ES-I3 (cell line): ENCODE measurements at regions not wholly inside any gene's neighbourhood (a gene's known extent, or its start where the extent isn't known, plus 50 kb on each side); places are given as distances from the start of the nearest gene placed in this dataset.

ENCODE experiments used
- H3K36me3 ChIP-seq: 2 replicates; pipeline ENCODE4 v1.6.1; 2013; ENCODE audit warnings: mild to moderate bottlenecking, low read length, control low read depth, moderate library complexity; ENCODE audit not compliant: insufficient read depth
- H3K4me1 ChIP-seq: 2 replicates; pipeline ENCODE4 v1.6.1; 2013; ENCODE audit warnings: mild to moderate bottlenecking, control low read depth, low read length; ENCODE audit not compliant: insufficient read depth
- H3K9ac ChIP-seq: 2 replicates; pipeline ENCODE4 v1.6.1; 2013; ENCODE audit warnings: low read depth, mild to moderate bottlenecking, low read length, moderate library complexity
- H3K9me3 ChIP-seq: 2 replicates; pipeline ENCODE4 v1.6.1; 2013; ENCODE audit warnings: mild to moderate bottlenecking, low read length, moderate library complexity; ENCODE audit not compliant: control insufficient read depth, insufficient read depth

DNA sequence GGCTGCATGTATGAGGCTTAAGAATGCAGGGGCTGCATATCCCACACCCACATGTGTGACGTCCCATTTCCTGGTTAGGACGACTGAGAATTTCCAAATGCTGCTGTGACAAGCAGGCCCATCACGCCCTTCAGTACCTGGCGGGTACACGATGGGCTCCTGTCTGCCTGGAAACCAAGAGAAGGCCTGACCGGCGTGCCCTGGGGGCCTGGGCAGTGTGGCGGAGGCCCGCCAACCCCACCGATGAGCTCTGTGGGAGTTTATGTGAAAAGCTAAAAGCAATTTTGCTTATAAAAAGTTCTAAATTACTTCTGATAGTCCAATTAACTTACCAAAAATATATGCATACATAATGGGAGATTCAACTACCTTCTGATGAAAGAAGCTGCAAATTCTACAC lies 837.3 kb downstream of the GALR1 start:
- H3K9ac ChIP-seq = no peak overlapping the region
- H3K9me3 ChIP-seq = no peaks in the 10 kb centered on the region
- H3K4me1 ChIP-seq = no peaks in the 10 kb centered on the region
- H3K36me3 ChIP-seq = no peaks in the 10 kb centered on the region

DNA sequence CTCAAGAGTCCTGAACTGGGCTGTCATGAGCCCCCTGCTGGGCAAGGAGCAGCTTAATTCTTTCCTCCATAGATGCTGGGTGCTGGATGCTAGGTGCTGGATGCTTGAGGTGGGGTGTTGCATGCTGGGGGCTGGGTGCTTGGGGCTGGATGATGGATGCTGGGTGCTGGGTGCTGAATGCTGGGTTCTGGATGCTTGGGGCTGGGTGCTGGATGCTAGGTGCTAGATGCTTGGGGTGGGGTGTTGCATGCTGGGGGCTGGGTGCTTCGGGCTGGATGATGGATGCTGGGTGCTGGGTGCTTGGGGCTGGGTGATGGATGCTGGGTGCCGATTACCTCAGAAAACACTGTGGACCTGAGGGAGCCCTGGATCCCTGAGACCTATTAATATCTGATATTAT lies 837.7 kb downstream of the GALR1 start:
- Histone ChIP-seq H3K36me3 (no peaks in the 10 kb centered on the region), H3K4me1 (no peaks in the 10 kb centered on the region), H3K9me3 (no peaks in the 10 kb centered on the region), H3K9ac (no peak overlapping the region)

DNA sequence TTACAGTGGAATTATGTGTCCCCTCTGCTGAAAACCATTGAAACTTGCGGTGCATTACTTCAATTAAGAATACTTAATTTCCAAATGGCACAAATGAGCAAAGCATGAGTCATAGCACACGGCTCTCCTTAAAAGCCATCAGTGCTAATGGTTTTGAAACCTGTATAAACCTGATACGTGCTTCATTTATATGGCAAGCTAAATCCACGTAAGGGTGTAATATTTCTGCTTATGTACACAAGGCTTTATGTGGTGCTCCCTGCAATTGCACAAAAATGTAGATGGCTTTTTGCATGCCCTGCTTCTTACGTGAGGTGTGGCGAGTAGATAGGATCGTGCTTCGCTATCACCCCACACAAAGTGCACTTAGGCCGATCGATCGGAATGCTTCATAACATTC lies 840.9 kb downstream of the GALR1 start:
- no peak overlapping the region for H3K9ac ChIP-seq
- H3K4me1 ChIP-seq = no peaks in the 10 kb centered on the region; the same call in 1 of the 2 replicates
- H3K9me3 ChIP-seq = no peaks in the 10 kb centered on the region
- no peaks in the 10 kb centered on the region for H3K36me3 ChIP-seq

DNA sequence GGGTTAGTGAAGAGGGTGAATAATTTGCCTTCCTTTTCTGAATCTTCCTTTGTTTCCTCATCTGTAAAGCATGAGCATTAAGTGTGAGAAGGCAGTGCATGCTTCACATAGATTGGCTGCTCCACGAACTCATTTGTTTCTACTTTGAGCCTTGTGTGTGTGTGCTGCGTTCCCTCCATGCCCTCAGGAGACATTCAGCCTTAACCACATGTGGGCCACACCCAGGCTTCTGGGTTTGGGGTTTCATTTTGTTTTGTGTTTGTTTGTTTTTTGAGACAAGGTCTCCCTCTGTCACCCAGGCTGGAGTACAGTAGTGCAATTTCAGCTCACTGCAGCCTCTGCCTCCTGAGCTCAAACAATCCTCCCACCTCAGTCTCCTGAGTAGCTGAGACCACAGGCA lies 843.3 kb downstream of the GALR1 start:
- Histone ChIP-seq H3K4me1 (no peaks in the 10 kb centered on the region; the same call in 1 of the 2 replicates), H3K36me3 (no peaks in the 10 kb centered on the region), H3K9me3 (no peaks in the 10 kb centered on the region), H3K9ac (no peak overlapping the region)

DNA sequence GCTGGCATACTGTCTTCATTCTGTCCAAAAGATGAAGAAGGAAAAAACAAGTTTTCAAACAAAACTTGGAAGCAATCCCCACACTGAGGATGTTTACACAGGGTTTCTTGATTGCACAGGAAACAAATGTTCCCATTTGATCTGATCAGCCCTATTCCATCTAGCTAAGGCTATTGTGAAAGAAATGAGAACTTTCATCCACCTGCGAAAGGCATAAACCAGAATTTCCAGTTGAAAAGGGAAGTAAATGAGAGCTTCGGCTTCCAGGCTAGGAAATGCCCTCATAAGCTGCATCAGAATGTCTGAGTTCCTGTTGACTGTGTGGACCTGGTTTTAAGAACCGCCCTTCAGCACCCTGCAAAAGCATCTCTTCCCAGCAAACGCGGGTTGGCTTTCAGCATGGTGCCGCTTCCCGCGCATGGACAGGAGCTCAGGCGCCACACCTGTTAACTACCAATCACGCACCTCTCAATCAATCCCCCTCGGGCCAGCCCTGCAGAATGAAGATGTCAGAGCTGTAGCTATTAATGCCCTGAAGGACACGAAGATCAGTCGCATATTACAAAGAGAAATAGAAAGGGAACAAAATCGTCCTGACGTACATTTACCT lies 850.4 kb downstream of the GALR1 start:
- Histone ChIP-seq H3K9me3 (peaks cover 3% of the 10 kb centered on the region; the same call in 1 of the 2 replicates), H3K9ac (no peak overlapping the region), H3K36me3 (no peaks in the 10 kb centered on the region; the same call in 1 of the 2 replicates), H3K4me1 (no peaks in the 10 kb centered on the region)

DNA sequence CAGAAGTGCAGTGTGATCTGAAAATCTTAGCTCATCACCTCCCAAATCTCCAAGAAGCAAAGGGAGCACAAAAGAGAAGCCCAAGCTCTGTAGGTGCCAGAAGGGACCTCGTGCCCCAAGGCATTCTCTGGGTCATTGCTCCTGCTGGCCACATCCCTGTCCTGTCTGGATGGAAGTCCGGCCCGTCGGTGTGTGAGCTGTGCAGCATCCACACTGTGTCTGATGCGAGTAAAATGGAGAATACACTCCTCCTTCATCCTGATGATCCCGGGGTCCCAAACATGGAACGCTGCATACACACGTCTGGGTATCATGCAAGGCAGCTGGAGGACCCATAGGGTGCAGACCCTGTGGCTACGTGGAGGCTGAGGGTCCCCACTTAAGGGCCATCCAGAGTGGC lies 851.4 kb downstream of the GALR1 start:
- Histone ChIP-seq H3K4me1 (no peaks in the 10 kb centered on the region), H3K36me3 (no peaks in the 10 kb centered on the region; the same call in 1 of the 2 replicates)

DNA sequence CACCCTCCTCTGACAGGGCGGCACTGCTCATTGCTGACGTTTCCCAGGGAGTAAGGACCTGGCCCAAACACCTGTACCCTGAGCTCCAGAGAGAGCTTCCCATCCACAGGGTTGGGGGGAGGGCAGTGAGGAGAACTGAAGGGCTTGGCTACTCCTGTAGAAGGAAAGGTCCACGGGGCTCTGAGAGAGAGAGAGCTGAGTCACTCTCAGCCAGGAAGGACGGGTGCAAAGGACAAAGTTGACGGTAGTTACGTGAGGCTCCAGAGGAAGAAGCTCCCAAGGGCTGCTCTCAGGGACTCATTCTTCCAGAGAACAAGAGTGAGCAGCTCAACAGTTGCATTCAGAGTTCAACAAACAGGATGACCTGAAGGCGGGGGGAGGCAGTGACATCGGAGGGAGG lies 852.5 kb downstream of the GALR1 start:
- H3K4me1 ChIP-seq = no peaks in the 10 kb centered on the region
- H3K9ac ChIP-seq = no peak overlapping the region
- H3K9me3 ChIP-seq = peaks cover 3% of the 10 kb centered on the region; the same call in 1 of the 2 replicates
- no peaks in the 10 kb centered on the region; the same call in 1 of the 2 replicates for H3K36me3 ChIP-seq

More for the DNA sequence above, 851.4 kb downstream of the GALR1 start:
- Histone ChIP-seq H3K9me3 (peaks cover 3% of the 10 kb centered on the region; the same call in 1 of the 2 replicates), H3K9ac (no peak overlapping the region)

DNA sequence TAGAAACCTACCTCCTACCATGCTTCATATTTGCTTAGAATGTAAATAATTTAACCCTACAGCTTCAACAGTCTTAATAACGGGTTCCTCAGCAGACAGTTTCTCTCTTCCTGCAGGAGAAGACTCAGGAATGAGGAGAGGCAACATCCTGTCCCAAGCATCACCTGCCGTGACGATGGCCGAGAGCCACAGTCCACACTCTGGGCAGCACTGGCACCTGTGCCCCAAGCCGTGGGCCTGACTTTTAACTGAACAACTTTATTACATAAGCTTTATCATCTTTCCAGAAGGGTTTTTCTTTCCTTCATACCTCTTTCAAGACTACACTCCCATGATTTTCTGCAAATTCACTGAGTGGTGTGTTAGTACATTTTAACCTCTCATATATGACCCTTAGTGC lies 856.0 kb downstream of the GALR1 start:
- no peak overlapping the region for H3K9ac ChIP-seq
- H3K4me1 ChIP-seq = no peaks in the 10 kb centered on the region
- H3K9me3 ChIP-seq = peaks cover 3% of the 10 kb centered on the region; the same call in 1 of the 2 replicates
- H3K36me3 ChIP-seq = no peaks in the 10 kb centered on the region; the same call in 1 of the 2 replicates

DNA sequence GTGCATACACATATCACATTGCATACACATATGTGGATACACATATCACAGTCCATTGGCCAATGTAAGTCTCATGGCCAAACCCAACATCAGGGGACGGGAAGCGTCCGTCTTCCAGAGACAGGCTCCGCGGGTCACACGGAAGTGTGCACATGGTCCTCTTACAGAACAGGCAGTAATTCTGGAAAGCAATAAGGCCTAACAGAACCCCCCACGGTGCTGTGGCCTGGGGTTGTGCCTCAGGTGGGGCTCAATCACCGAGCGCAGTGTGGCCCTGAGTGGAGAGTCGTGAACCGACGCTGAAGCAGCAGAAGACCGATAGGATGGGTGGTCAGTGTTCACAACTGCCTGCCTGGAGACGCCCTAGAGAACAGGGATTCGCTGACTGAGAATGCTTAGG lies 857.3 kb downstream of the GALR1 start:
- no peaks in the 10 kb centered on the region for H3K4me1 ChIP-seq
- no peaks in the 10 kb centered on the region for H3K36me3 ChIP-seq
- peaks cover 3% of the 10 kb centered on the region; the same call in 1 of the 2 replicates for H3K9me3 ChIP-seq
- no peak overlapping the region for H3K9ac ChIP-seq

DNA sequence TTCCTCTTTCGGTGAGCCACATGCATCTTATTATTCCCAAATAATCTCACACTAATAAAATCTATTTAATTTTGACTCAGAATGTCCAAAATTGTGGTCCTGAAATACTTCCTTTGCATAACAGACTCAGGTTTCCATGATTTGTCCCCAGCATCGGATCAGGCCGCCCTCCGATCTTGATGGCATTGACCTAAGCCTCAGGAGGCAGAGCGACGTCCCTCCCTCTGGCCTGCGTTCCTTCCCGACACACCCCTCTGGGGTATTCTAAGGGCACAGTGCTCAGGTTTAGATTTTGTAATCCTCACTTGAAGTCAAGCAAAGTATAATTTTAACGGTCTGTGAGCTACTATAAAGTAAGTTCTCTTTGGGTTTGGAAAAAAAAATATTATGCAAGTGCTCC lies 857.7 kb downstream of the GALR1 start:
- no peaks in the 10 kb centered on the region for H3K4me1 ChIP-seq
- H3K9me3 ChIP-seq = peaks cover 3% of the 10 kb centered on the region; the same call in 1 of the 2 replicates
- no peak overlapping the region for H3K9ac ChIP-seq
- H3K36me3 ChIP-seq = no peaks in the 10 kb centered on the region

DNA sequence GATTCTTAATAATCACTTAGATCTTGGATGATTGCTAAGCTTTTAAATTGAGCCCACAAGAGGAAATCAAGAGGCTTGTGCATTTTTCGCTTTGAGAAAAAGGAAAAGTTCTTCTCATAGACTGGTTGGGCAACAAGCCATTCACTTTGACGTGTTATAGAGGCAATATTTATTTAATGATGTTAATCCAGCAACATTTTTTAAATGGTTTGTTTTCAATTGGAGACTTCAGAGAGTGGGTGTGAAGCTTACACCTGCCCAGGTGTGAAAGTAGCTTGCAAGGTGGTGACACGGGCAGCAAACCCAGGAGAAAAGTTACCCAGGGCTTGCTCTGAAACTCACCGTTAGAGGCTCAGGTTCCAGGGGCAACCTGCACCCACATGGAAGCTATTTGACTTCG lies 858.9 kb downstream of the GALR1 start:
- H3K4me1 ChIP-seq = no peaks in the 10 kb centered on the region
- H3K9me3 ChIP-seq = no peaks in the 10 kb centered on the region
- H3K36me3 ChIP-seq = no peaks in the 10 kb centered on the region
- no peak overlapping the region for H3K9ac ChIP-seq

DNA sequence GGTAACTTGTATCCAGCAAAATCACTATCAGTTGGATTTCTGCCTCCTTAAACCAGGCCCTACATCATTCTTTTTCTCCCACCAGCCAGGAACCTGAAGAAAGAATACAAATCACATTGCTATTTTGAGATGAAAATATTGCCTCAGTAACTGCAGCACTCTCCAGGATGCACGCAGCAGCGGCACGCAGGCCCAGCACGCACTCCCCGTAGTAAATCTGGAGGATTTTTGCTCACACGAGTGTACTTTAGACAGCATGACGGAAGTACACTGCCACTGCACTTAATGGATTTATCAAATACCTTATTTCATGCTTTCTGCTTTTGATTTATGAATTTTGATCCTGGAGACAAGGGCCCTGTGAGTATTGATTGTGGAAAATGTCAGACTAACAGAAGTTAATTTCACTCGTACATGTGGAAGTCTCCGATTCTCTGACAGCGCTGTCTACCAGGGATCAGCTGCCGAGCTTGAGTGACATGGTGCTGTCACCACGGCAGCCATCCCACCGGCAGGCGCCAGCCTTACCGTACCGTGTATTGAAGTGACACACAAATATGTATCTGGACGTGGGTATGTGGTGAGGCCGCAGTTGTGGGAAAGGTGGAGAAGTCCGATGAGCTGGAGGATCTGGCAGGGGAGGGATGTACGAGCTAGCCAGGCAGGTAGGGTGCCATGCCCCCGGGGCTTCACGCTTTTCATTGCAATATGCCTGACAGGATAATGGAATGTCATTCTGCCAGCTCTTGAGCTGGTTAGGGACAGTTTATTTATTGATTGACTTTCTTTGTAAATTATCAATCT lies 863.7 kb downstream of the GALR1 start:
- Histone ChIP-seq H3K36me3 (no peaks in the 10 kb centered on the region), H3K9me3 (no peaks in the 10 kb centered on the region), H3K9ac (no peak overlapping the region), H3K4me1 (no peaks in the 10 kb centered on the region)

DNA sequence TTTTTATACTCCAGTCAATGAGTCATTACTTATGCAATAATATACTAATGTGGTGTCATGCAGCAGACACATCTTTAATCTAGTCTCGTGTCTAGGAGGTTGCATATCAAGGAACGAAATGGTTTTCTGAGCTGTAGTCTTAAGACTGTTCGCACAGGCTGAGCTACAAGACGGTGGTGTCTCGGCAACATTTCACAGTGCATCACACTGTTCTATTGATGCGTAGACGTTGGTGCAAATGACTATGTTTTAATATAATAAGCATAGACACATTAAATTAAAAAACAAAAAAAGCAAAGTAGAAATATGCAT lies 864.2 kb downstream of the GALR1 start:
- no peaks in the 10 kb centered on the region for H3K36me3 ChIP-seq
- no peak overlapping the region for H3K9ac ChIP-seq
- H3K9me3 ChIP-seq = no peaks in the 10 kb centered on the region
- H3K4me1 ChIP-seq = no peaks in the 10 kb centered on the region

DNA sequence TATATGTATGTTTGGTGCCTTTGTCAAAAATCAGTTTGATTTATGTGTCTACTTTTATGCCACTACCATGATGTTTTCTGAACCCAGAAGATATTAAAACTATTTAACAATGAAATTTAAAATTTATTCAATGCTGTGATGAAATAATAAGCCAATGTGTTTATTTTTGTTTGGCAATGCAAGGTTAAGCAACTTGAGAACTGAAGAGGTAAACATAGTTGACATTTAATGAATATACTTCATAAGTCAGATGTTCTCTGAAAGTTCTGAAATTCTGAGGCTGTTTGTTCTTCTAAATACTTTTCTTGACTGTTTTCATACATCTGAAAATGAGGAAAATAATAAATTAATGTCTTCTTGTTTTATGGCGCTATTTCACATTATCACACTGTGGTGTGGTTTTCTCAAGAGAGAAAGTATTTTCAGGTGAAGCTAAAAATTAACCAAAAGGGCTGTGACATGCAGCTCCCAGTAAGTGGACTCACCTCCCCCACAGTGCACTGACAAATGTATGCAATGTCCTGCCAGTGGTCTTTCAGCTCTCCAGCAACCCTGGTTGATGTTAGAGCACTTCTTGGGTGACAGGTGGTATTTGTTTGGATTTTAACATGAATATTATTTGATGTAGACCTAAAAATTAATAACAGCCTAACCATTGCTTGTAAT lies 863.6 kb upstream of the SALL3 start:
- H3K36me3 ChIP-seq = no peaks in the 10 kb centered on the region
- no peaks in the 10 kb centered on the region for H3K4me1 ChIP-seq
- H3K9ac ChIP-seq = no peak overlapping the region
- H3K9me3 ChIP-seq = no peaks in the 10 kb centered on the region
